K562 (cell line): ENCODE measurements at regions not wholly inside any gene's neighbourhood (a gene's known extent, or its start where the extent isn't known, plus 50 kb on each side); places are given as distances from the start of the nearest gene placed in this dataset.

Experiments
- ATAC-seq: fragments of 200-7000 bp; cut with Tn5 transposase; 3 replicates; pipeline ENCODE4 v1.9.1; 2020; ENCODE audit warnings: moderate library complexity
- BruUV-seq: library from RNA; stranded (reverse); fragments of 400-500 nt; replicated peaks from 2 replicates; lab custom pipeline; 2021; lab: Mats Ljungman, UMichigan
- CTCF ChIA-PET: fragments of 300-600 bp; formaldehyde crosslinking; extraction: SDS; loops from one replicate; lab custom pipeline; 2021; ENCODE audit warnings: low intra/inter-chr PET ratio; lab: Yijun Ruan, JAX
- POLR2A ChIA-PET: fragments of 300-600, 350-650 bp; sonication (Branson Sonifier 250); formaldehyde crosslinking; extraction: SDS; loops from one replicate; lab custom pipeline; 2021; ENCODE audit warnings: antibody characterized with exemption, inconsistent platforms; lab: Yijun Ruan, JAX
- DNase-seq, 4 experiments: peaks; one replicate each; pipeline versions ENCODE4 v3.0.0 to v3.0.0-alpha.2; 2011 to 2018; ENCODE audit warnings: low spot score in 3 of 4, mixed read lengths in 3 of 4; ENCODE audit errors: extremely low read depth in 1 of 4
- FAIRE-seq: peaks from 2 replicates; lab custom pipeline; 2011; peaks lifted over from hg19 to GRCh38; lab: Jason Lieb, UNC
- H2AFZ ChIP-seq: 2 replicates; pipeline ENCODE4 v1.6.0; 2011; ENCODE audit warnings: low read depth, low read length, control low read depth, inconsistent platforms
- H3K27ac ChIP-seq: fragments of 200-600 bp; 3 replicates; pipeline ENCODE4 v1.8.0; 2011; ENCODE audit warnings: low read depth, mild to moderate bottlenecking, control low read depth, inconsistent platforms, low read length, moderate library complexity, mixed read lengths; ENCODE audit errors: extremely low read depth
- H3K27me3 ChIP-seq, 2 experiments: fragments of 300-600 bp in 1 of 2; 2 replicates in 1 of 2; 3 replicates in 1 of 2; pipeline versions ENCODE4 v1.6.0 to v1.8.0; 2011; ENCODE audit warnings: inconsistent platforms in 2 of 2, low read length in 2 of 2, mild to moderate bottlenecking in 1 of 2, mixed read lengths in 1 of 2, moderate library complexity in 1 of 2; ENCODE audit not compliant: control insufficient read depth in 2 of 2, insufficient read depth in 2 of 2
- H3K36me3 ChIP-seq: fragments of 300-600 bp; 3 replicates; pipeline ENCODE4 v1.8.0; 2011; ENCODE audit warnings: mild to moderate bottlenecking, low read length, inconsistent platforms; ENCODE audit not compliant: control insufficient read depth, insufficient read depth
- H3K4me1 ChIP-seq, 2 experiments: fragments of 200-600 bp in 1 of 2; replicated peaks in 1 of 2; 2 replicates in 1 of 2; 3 replicates in 1 of 2; pipeline versions ENCODE4 v1.5.1 to v1.8.0; 2011; ENCODE audit warnings: inconsistent platforms in 2 of 2, low read length in 2 of 2, mild to moderate bottlenecking in 1 of 2, mixed read lengths in 1 of 2, moderate library complexity in 1 of 2; ENCODE audit not compliant: control insufficient read depth in 2 of 2, insufficient read depth in 2 of 2
- H3K4me2 ChIP-seq: 2 replicates; pipeline ENCODE4 v1.6.1; 2011; ENCODE audit warnings: low read length, control low read depth, inconsistent platforms, mixed read lengths; ENCODE audit not compliant: insufficient read depth
- H3K4me3 ChIP-seq: fragments of 200-600 bp; sonication (generic), shearing (Covaris generic); 2 replicates; pipeline ENCODE4 v1.5.1; 2016; ENCODE audit warnings: control low read depth, inconsistent platforms
- H3K79me2 ChIP-seq: fragments of 200-600 bp; 3 replicates; pipeline ENCODE4 v1.8.0; 2011; ENCODE audit warnings: low read length, inconsistent platforms; ENCODE audit not compliant: control insufficient read depth, insufficient read depth
- H3K9ac ChIP-seq, 2 experiments: 2 replicates each; pipeline versions ENCODE4 v1.6.0 to v1.6.1; 2011; ENCODE audit warnings: low read depth in 2 of 2, low read length in 2 of 2, control low read depth in 1 of 2, inconsistent platforms in 1 of 2, mild to moderate bottlenecking in 1 of 2, mixed read lengths in 1 of 2; ENCODE audit not compliant: insufficient read depth in 1 of 2
- H3K9me1 ChIP-seq: one replicate; pipeline ENCODE4 v1.6.0; 2011; ENCODE audit warnings: inconsistent platforms, mild to moderate bottlenecking, low read length, moderate library complexity; ENCODE audit not compliant: control insufficient read depth, insufficient read depth
- H3K9me3 ChIP-seq: replicated peaks from 2 replicates; pipeline ENCODE4 v1.5.1; 2011; ENCODE audit warnings: low read depth, low read length, inconsistent platforms; ENCODE audit not compliant: control insufficient read depth, insufficient read depth
- H4K20me1 ChIP-seq: replicated peaks from 2 replicates; pipeline ENCODE4 v1.6.1; 2011; ENCODE audit warnings: low read length, inconsistent platforms, mixed read lengths; ENCODE audit not compliant: control insufficient read depth, insufficient read depth
- GATAD2A ChIP-seq: fragments of 450-650 bp; IDR thresholded peaks from 2 replicates; pipeline ENCODE4 v1.6.1; 2017
- MCM3 ChIP-seq: fragments of 450-650 bp; IDR thresholded peaks from 2 replicates; pipeline ENCODE4 v1.6.1; 2016
- PKNOX1 ChIP-seq: fragments of 450-650 bp; IDR thresholded peaks from 2 replicates; pipeline ENCODE4 v1.6.1; 2016
- SMARCE1 ChIP-seq: fragments of 450-650 bp; IDR thresholded peaks from 2 replicates; pipeline ENCODE4 v1.7.1; 2016; ENCODE audit warnings: mild to moderate bottlenecking
- SRF ChIP-seq, 2 experiments: fragments of 250-450, 450-650 bp in 1 of 2; sonication (Bioruptor Pico) in 1 of 2; sonication (generic) in 1 of 2; formaldehyde crosslinking; IDR thresholded peaks; 2 replicates each; pipeline versions ENCODE4 v1.5.0 to v1.5.1; 2020 to 2022; ENCODE audit warnings: mild to moderate bottlenecking in 1 of 2, missing genetic modification reagents in 1 of 2
- TRIM24 ChIP-seq, 2 experiments: fragments of 450-650 bp; IDR thresholded peaks; 2 replicates each; pipeline ENCODE4 v1.6.1; 2016
- U2AF1 ChIP-seq: fragments of 200-400 bp; formaldehyde crosslinking; optimal IDR thresholded peaks from 2 replicates; pipeline ENCODE3; 2017; ENCODE audit warnings: mild to moderate bottlenecking, low read depth, low read length, moderate library complexity
- WGBS: fragments of 100-300 bp; shearing (Covaris generic); methylation state at CpG from one replicate; pipeline ENCODE4 v1.1.6; 2016; ENCODE audit warnings: low coverage, mixed read lengths; ENCODE audit not compliant: insufficient coverage; ENCODE audit errors: missing lambda C conversion rate; 5-methylcytosine and 5-hydroxymethylcytosine counted together
- in situ Hi-C: fragments of 300-500 bp; cut with MboI; formaldehyde crosslinking; loops from 4 replicates; pipeline ENCODE4 v1.15.0; 2018; ENCODE audit warnings: inconsistent platforms, mixed read lengths
- intact Hi-C: fragments of 100-400 bp; cut with micrococcal nuclease; formaldehyde crosslinking; loops from 2 replicates; pipeline ENCODE4 v1.14.2; 2022
- TF ChIP-seq, protein P1 (sequence below): fragments of 250-450 bp; sonication (Bioruptor Pico); IDR thresholded peaks from 2 replicates; pipeline ENCODE4 v1.5.0; 2021
- TF ChIP-seq, protein P2 (sequence below): fragments of 250-450 bp; sonication (Bioruptor Pico); IDR thresholded peaks from 2 replicates; pipeline ENCODE4 v1.8.0; 2021; ENCODE audit warnings: moderate library complexity, mild to moderate bottlenecking, inconsistent platforms

DNA sequence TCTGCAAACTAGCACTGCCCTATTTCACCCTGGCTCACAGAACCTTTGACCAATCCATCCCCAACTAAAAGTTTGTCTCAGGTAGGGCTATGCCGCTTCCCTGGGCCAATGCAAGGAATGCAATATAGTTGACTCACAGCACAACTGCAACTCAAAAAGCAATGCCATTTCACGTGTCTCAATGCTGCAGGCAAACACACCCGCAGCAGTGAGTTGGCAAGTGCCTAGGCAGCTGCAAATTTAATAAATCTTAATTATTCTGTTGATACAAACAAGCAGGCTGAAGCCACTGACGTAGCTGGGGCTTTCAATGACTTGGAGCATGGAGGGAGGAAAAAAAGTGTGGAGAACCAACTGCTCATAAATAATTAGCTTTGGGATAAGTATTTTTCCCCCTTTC lies 87.9 kb downstream of the SYNE3 start:
- FAIRE-seq (no peak), ATAC-seq (no peak), DNase-seq (no peak)
- Histone ChIP-seq H3K27me3 (peaks cover 0 to 4% of the 10 kb centered on the region in 2 experiments; a peak in 1 of 5 replicates), H3K9ac (no peak overlapping the region), H3K4me1 (no peaks in the 10 kb centered on the region; a peak in 2 of 5 replicates), H3K79me2 (no peaks in the 10 kb centered on the region), H3K9me1 (no peaks in the 10 kb centered on the region), H3K27ac (no peak overlapping the region), H4K20me1 (peaks cover 5% of the 10 kb centered on the region; the same call in 1 of the 2 replicates), H3K9me3 (no peaks in the 10 kb centered on the region), H3K36me3 (no peaks in the 10 kb centered on the region), H3K4me3 (no peak overlapping the region), H2AFZ (no peak overlapping the region), H3K4me2 (no peak overlapping the region)
- intact Hi-C loops (no loop called here), in situ Hi-C loops (no loop called here)
- 6% methylated on average over 4 of the region's 4 CpGs for WGBS
- POLR2A ChIA-PET = interaction anchor here (0.8 kb wide), 1 partner anchor 317 kb away, joined by 3 read pairs; no protein-coding TSS in a partner anchor
- BruUV-seq = no TSS peak
- CTCF ChIA-PET = no interaction called here
- TF ChIP-seq GATAD2A (no peak), U2AF1 (no peak), SRF (CRISPR knock-in tag; IDR thresholded peaks at IDR 0.05) (no peak), PKNOX1 (no peak), TRIM24 (IDR thresholded peaks at IDR 0.05) (no peak), MCM3 (no peak), SMARCE1 (no peak)
- TF ChIP-seq, protein P1, sequence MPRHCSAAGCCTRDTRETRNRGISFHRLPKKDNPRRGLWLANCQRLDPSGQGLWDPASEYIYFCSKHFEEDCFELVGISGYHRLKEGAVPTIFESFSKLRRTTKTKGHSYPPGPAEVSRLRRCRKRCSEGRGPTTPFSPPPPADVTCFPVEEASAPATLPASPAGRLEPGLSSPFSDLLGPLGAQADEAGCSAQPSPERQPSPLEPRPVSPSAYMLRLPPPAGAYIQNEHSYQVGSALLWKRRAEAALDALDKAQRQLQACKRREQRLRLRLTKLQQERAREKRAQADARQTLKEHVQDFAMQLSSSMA (CRISPR knock-in tag) = no peak
- TF ChIP-seq, protein P2, sequence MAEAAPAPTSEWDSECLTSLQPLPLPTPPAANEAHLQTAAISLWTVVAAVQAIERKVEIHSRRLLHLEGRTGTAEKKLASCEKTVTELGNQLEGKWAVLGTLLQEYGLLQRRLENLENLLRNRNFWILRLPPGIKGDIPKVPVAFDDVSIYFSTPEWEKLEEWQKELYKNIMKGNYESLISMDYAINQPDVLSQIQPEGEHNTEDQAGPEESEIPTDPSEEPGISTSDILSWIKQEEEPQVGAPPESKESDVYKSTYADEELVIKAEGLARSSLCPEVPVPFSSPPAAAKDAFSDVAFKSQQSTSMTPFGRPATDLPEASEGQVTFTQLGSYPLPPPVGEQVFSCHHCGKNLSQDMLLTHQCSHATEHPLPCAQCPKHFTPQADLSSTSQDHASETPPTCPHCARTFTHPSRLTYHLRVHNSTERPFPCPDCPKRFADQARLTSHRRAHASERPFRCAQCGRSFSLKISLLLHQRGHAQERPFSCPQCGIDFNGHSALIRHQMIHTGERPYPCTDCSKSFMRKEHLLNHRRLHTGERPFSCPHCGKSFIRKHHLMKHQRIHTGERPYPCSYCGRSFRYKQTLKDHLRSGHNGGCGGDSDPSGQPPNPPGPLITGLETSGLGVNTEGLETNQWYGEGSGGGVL (CRISPR knock-in tag) = no peak
